OCI-LY1 (cell line): ENCODE measurements at regions not wholly inside any gene's neighbourhood (a gene's known extent, or its start where the extent isn't known, plus 50 kb on each side); places are given as distances from the start of the nearest gene placed in this dataset.

ENCODE experiments used
- H2AFZ ChIP-seq: fragments of 200-600 bp; sonication (generic), shearing (Covaris generic); 2 replicates; pipeline ENCODE4 v1.6.0; 2014; ENCODE audit warnings: antibody characterized with exemption, mild to moderate bottlenecking, low read length
- H3F3A ChIP-seq: fragments of 200-600 bp; sonication (generic), shearing (Covaris generic); 2 replicates; pipeline ENCODE4 v1.6.0; 2014; ENCODE audit warnings: mild to moderate bottlenecking, antibody characterized with exemption, low read length, moderate library complexity; ENCODE audit not compliant: insufficient read depth
- H3K27ac ChIP-seq: fragments of 200-600 bp; sonication (generic); 2 replicates; pipeline ENCODE4 v1.5.1; 2014; ENCODE audit warnings: low read length, mixed run types, mild to moderate bottlenecking, low read depth; ENCODE audit not compliant: poor library complexity, severe bottlenecking
- H3K27me3 ChIP-seq: fragments of 200-600 bp; sonication (generic); 2 replicates; pipeline ENCODE4 v1.6.0; 2014; ENCODE audit warnings: antibody characterized with exemption, mild to moderate bottlenecking, low read length, moderate library complexity; ENCODE audit not compliant: insufficient read depth
- H3K36me3 ChIP-seq: fragments of 200-600 bp; sonication (generic); 2 replicates; pipeline ENCODE4 v1.6.1; 2014; ENCODE audit warnings: mild to moderate bottlenecking, antibody characterized with exemption, low read length, moderate library complexity, mixed read lengths; ENCODE audit not compliant: insufficient read depth
- H3K4me1 ChIP-seq: fragments of 200-600 bp; sonication (generic); 2 replicates; pipeline ENCODE4 v1.5.1; 2014; ENCODE audit warnings: mild to moderate bottlenecking, low read length, moderate library complexity; ENCODE audit not compliant: insufficient read depth, severe bottlenecking
- H3K4me2 ChIP-seq: fragments of 200-600 bp; sonication (generic), shearing (Covaris generic); 2 replicates; pipeline ENCODE4 v1.6.1; 2014; ENCODE audit warnings: low read length
- H3K4me3 ChIP-seq: fragments of 200-600 bp; sonication (generic); 2 replicates; pipeline ENCODE4 v1.5.1; 2014; ENCODE audit warnings: low read length, low read depth, mild to moderate bottlenecking, mixed read lengths; ENCODE audit not compliant: poor library complexity, severe bottlenecking
- H3K79me2 ChIP-seq: fragments of 200-600 bp; shearing (Covaris generic); 2 replicates; pipeline ENCODE4 v1.6.1; 2016; ENCODE audit warnings: mixed run types, low read length, mixed read lengths; ENCODE audit not compliant: insufficient read depth
- H3K9ac ChIP-seq: fragments of 200-600 bp; sonication (generic), shearing (Covaris generic); 2 replicates; pipeline ENCODE4 v1.6.1; 2014; ENCODE audit warnings: mild to moderate bottlenecking, low read length, mixed read lengths
- H3K9me2 ChIP-seq: fragments of 200-600 bp; sonication (generic), shearing (Covaris generic); 2 replicates; pipeline ENCODE4 v1.6.1; 2014; ENCODE audit warnings: low read depth, mild to moderate bottlenecking, low read length, mixed read lengths
- H3K9me3 ChIP-seq: fragments of 200-600 bp; shearing (Covaris generic); 2 replicates; pipeline ENCODE4 v1.6.1; 2014; ENCODE audit warnings: low read length, mixed read lengths
- H4K20me1 ChIP-seq: fragments of 200-600 bp; sonication (generic), shearing (Covaris generic); 2 replicates; pipeline ENCODE4 v1.6.0; 2016; ENCODE audit warnings: mild to moderate bottlenecking, low read length; ENCODE audit not compliant: insufficient read depth
- CTCF ChIP-seq: fragments of 200-600 bp; sonication (generic), shearing (Covaris generic); IDR thresholded peaks from 2 replicates; pipeline ENCODE4 v1.5.1; 2017; ENCODE audit warnings: mild to moderate bottlenecking, antibody characterized with exemption, low read length, moderate library complexity, mixed read lengths
- EZH2 ChIP-seq: fragments of 200-600 bp; sonication (generic), shearing (Covaris generic); IDR thresholded peaks from 2 replicates; pipeline ENCODE4 v1.8.0; 2017; ENCODE audit warnings: borderline replicate concordance, mixed run types, mild to moderate bottlenecking, antibody characterized with exemption, low read length, moderate library complexity, mixed read lengths

GRCh38 chr19:30634131-30634830, 262.1 kb downstream of the ZNF536 start:
- Histone ChIP-seq H4K20me1 (no peaks in the 10 kb centered on the region), H3K36me3 (no peaks in the 10 kb centered on the region), H3K4me3 (no peak overlapping the region), H3K9me2 (no peaks in the 10 kb centered on the region), H3K4me1 (no peaks in the 10 kb centered on the region), H2AFZ (no peak overlapping the region), H3K27me3 (no peaks in the 10 kb centered on the region; the same call in 1 of the 2 replicates), H3K9me3 (no peaks in the 10 kb centered on the region), H3K79me2 (no peaks in the 10 kb centered on the region), H3F3A (no peaks in the 10 kb centered on the region), H3K4me2 (no peak overlapping the region), H3K27ac (no peak overlapping the region), H3K9ac (no peak overlapping the region)
- TF ChIP-seq CTCF: no peak
- no peak for TF ChIP-seq EZH2

GRCh38 chr19:30631033-30631370, 258.8 kb downstream of the ZNF536 start:
- H4K20me1 ChIP-seq: no peaks in the 10 kb centered on the region
- H3K27me3 ChIP-seq: no peaks in the 10 kb centered on the region
- H2AFZ ChIP-seq: no peak overlapping the region
- H3K4me1 ChIP-seq: no peaks in the 10 kb centered on the region
- H3K9me2 ChIP-seq: no peaks in the 10 kb centered on the region
- no peak overlapping the region for H3K9ac ChIP-seq
- no peak overlapping the region for H3K4me3 ChIP-seq
- no peaks in the 10 kb centered on the region for H3F3A ChIP-seq
- no peaks in the 10 kb centered on the region for H3K79me2 ChIP-seq
- TF ChIP-seq CTCF: no peak
- no peak for TF ChIP-seq EZH2
- no peak overlapping the region for H3K27ac ChIP-seq
- H3K9me3 ChIP-seq: no peaks in the 10 kb centered on the region
- no peaks in the 10 kb centered on the region for H3K36me3 ChIP-seq
- no peak overlapping the region for H3K4me2 ChIP-seq

GRCh38 chr19:30630289-30631032, 258.3 kb downstream of the ZNF536 start:
- Histone ChIP-seq H3K4me2 (no peak overlapping the region), H3F3A (no peaks in the 10 kb centered on the region), H3K79me2 (no peaks in the 10 kb centered on the region), H3K27ac (no peak overlapping the region), H2AFZ (no peak overlapping the region), H3K9me2 (no peaks in the 10 kb centered on the region), H3K36me3 (no peaks in the 10 kb centered on the region), H3K9me3 (no peaks in the 10 kb centered on the region), H3K4me1 (no peaks in the 10 kb centered on the region), H3K9ac (no peak overlapping the region), H4K20me1 (no peaks in the 10 kb centered on the region), H3K27me3 (no peaks in the 10 kb centered on the region), H3K4me3 (no peak overlapping the region)
- TF ChIP-seq EZH2 (no peak), CTCF (no peak)
